SK-N-SH (cell line): ENCODE measurements at regions not wholly inside any gene's neighbourhood (a gene's known extent, or its start where the extent isn't known, plus 50 kb on each side); places are given as distances from the start of the nearest gene placed in this dataset.

ENCODE experiments used
- EZH2phosphoT487 ChIP-seq: fragments of 200-600 bp; sonication (generic); IDR thresholded peaks from 2 replicates; pipeline ENCODE4 v1.6.1; 2017; ENCODE audit warnings: low read depth, mixed run types, mild to moderate bottlenecking, antibody characterized with exemption, moderate library complexity, borderline replicate concordance
- NFIC ChIP-seq: IDR thresholded peaks from 2 replicates; pipeline ENCODE4 v1.4.0; 2012; ENCODE audit warnings: borderline replicate concordance
- POLR2AphosphoS5 ChIP-seq: IDR thresholded peaks from 2 replicates; pipeline ENCODE4 v1.6.1; 2012; ENCODE audit warnings: low read depth, low read length
- RCOR1 ChIP-seq: fragments of 150-350 bp; IDR thresholded peaks from 2 replicates; pipeline ENCODE4 v1.6.1; 2017; ENCODE audit warnings: antibody characterized with exemption, low read length
- RFX5 ChIP-seq: IDR thresholded peaks from 2 replicates; pipeline ENCODE4 v1.6.1; 2012; ENCODE audit warnings: mild to moderate bottlenecking, improper control_type of control experiment, low read length
- RXRA ChIP-seq: IDR thresholded peaks from 2 replicates; pipeline ENCODE4 v1.4.0; 2012; ENCODE audit warnings: low read depth, mild to moderate bottlenecking, borderline replicate concordance
- SMC3 ChIP-seq: IDR thresholded peaks from 2 replicates; pipeline ENCODE4 v1.6.1; 2012; ENCODE audit warnings: low read depth, low read length, improper control_type of control experiment
- TEAD4 ChIP-seq: IDR thresholded peaks from 2 replicates; pipeline ENCODE4 v1.4.0; 2012; ENCODE audit warnings: mild to moderate bottlenecking, borderline replicate concordance; ENCODE audit not compliant: insufficient read depth
- TF ChIP-seq, protein P1 (sequence below): IDR thresholded peaks from 2 replicates; pipeline ENCODE4 v1.4.0; 2012; ENCODE audit warnings: low read depth, borderline replicate concordance
- TF ChIP-seq, protein P2 (sequence below): fragments of 200-600 bp; sonication (generic); IDR thresholded peaks from 2 replicates; pipeline ENCODE4 v1.6.1; 2017; ENCODE audit warnings: antibody characterized with exemption, mild to moderate bottlenecking, moderate library complexity
- TF ChIP-seq, protein P3 (sequence below): fragments of 150-350 bp; IDR thresholded peaks from 2 replicates; pipeline ENCODE4 v1.6.1; 2017; ENCODE audit warnings: antibody characterized with exemption, low read length, low read depth, borderline replicate concordance

DNA sequence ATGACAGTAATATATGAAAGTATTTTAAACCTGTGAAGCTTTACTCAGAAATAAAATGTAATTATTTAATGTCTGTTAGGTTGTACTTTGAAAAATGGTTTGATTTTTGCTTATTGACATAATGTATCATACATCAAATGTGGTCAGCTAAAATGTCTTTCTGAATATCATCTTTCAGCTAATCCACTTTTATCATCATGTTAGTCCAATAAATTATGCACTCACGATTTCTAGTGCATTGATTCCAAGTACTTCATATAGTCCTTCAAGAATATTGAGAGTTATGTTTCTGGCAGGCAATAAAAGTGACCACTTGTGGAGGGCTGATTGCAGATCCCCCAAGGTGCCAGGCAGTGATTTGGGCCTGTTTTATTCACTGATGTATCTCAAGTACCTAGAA is 1204.1 kb downstream of the OLFM4 start:
- TF ChIP-seq, protein P1, sequence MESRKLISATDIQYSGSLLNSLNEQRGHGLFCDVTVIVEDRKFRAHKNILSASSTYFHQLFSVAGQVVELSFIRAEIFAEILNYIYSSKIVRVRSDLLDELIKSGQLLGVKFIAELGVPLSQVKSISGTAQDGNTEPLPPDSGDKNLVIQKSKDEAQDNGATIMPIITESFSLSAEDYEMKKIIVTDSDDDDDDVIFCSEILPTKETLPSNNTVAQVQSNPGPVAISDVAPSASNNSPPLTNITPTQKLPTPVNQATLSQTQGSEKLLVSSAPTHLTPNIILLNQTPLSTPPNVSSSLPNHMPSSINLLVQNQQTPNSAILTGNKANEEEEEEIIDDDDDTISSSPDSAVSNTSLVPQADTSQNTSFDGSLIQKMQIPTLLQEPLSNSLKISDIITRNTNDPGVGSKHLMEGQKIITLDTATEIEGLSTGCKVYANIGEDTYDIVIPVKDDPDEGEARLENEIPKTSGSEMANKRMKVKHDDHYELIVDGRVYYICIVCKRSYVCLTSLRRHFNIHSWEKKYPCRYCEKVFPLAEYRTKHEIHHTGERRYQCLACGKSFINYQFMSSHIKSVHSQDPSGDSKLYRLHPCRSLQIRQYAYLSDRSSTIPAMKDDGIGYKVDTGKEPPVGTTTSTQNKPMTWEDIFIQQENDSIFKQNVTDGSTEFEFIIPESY = no peak
- TF ChIP-seq, protein P2, sequence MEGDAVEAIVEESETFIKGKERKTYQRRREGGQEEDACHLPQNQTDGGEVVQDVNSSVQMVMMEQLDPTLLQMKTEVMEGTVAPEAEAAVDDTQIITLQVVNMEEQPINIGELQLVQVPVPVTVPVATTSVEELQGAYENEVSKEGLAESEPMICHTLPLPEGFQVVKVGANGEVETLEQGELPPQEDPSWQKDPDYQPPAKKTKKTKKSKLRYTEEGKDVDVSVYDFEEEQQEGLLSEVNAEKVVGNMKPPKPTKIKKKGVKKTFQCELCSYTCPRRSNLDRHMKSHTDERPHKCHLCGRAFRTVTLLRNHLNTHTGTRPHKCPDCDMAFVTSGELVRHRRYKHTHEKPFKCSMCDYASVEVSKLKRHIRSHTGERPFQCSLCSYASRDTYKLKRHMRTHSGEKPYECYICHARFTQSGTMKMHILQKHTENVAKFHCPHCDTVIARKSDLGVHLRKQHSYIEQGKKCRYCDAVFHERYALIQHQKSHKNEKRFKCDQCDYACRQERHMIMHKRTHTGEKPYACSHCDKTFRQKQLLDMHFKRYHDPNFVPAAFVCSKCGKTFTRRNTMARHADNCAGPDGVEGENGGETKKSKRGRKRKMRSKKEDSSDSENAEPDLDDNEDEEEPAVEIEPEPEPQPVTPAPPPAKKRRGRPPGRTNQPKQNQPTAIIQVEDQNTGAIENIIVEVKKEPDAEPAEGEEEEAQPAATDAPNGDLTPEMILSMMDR = no peak
- no peak for TF ChIP-seq RXRA
- no peak for TF ChIP-seq SMC3
- TF ChIP-seq RCOR1 = no peak
- TF ChIP-seq, protein P3, sequence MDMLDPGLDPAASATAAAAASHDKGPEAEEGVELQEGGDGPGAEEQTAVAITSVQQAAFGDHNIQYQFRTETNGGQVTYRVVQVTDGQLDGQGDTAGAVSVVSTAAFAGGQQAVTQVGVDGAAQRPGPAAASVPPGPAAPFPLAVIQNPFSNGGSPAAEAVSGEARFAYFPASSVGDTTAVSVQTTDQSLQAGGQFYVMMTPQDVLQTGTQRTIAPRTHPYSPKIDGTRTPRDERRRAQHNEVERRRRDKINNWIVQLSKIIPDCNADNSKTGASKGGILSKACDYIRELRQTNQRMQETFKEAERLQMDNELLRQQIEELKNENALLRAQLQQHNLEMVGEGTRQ = no peak
- no peak for TF ChIP-seq EZH2phosphoT487
- no peak for TF ChIP-seq NFIC
- TF ChIP-seq POLR2AphosphoS5 = no peak
- TF ChIP-seq TEAD4 = no peak
- TF ChIP-seq RFX5 = no peak
